GM23338 (cell line): ENCODE measurements at regions not wholly inside any gene's neighbourhood (a gene's known extent, or its start where the extent isn't known, plus 50 kb on each side); places are given as distances from the start of the nearest gene placed in this dataset.

Experiments used
- ATAC-seq: fragments of 200-7000 bp; cut with Tn5 transposase; 3 replicates; pipeline ENCODE4 v1.9.1; 2020
- DNase-seq: peaks from one replicate; pipeline ENCODE4 v3.0.0-alpha.2; 2015; ENCODE audit warnings: low spot score
- H2AFZ ChIP-seq: fragments of 200-600 bp; sonication (generic); 2 replicates; pipeline ENCODE4 v1.8.0; 2016; ENCODE audit warnings: antibody characterized with exemption, mild to moderate bottlenecking, moderate library complexity
- H3F3A ChIP-seq: fragments of 200-600 bp; sonication (generic); replicated peaks from 2 replicates; pipeline ENCODE4 v1.8.0; 2017; ENCODE audit warnings: antibody characterized with exemption, mixed run types, low read depth
- H3K27ac ChIP-seq: fragments of 200-600 bp; sonication (generic); 2 replicates; pipeline ENCODE4 v1.6.1; 2016; ENCODE audit warnings: low read depth
- H3K27me3 ChIP-seq: fragments of 200-600 bp; sonication (generic); 2 replicates; pipeline ENCODE4 v1.8.0; 2016; ENCODE audit warnings: mild to moderate bottlenecking, mixed run types, moderate library complexity; ENCODE audit not compliant: insufficient read depth
- H3K36me3 ChIP-seq: fragments of 200-600 bp; sonication (generic); 2 replicates; pipeline ENCODE4 v1.8.0; 2016; ENCODE audit warnings: mild to moderate bottlenecking; ENCODE audit not compliant: insufficient read depth
- H3K4me1 ChIP-seq: fragments of 200-600 bp; sonication (generic); 2 replicates; pipeline ENCODE4 v1.8.0; 2016; ENCODE audit warnings: mild to moderate bottlenecking, moderate library complexity; ENCODE audit not compliant: insufficient read depth
- H3K4me2 ChIP-seq: fragments of 200-600 bp; sonication (generic); 2 replicates; pipeline ENCODE4 v1.7.1; 2017; ENCODE audit warnings: mixed run types
- H3K4me3 ChIP-seq: fragments of 200-600 bp; sonication (generic); 2 replicates; pipeline ENCODE4 v1.6.1; 2016; ENCODE audit warnings: mixed run types
- H3K79me2 ChIP-seq: fragments of 200-600 bp; sonication (generic); replicated peaks from 2 replicates; pipeline ENCODE4 v1.8.0; 2017; ENCODE audit warnings: mild to moderate bottlenecking; ENCODE audit not compliant: insufficient read depth
- H3K9me2 ChIP-seq: fragments of 200-600 bp; sonication (generic); 2 replicates; pipeline ENCODE4 v1.8.0; 2017; ENCODE audit not compliant: insufficient read depth
- H4K20me1 ChIP-seq: fragments of 200-600 bp; sonication (generic); replicated peaks from 2 replicates; pipeline ENCODE4 v1.8.0; 2017; ENCODE audit warnings: mild to moderate bottlenecking; ENCODE audit not compliant: insufficient read depth
- H3K27ac Mint-ChIP-seq: 2 replicates; pipeline ENCODE4 v1.8.0; 2020; ENCODE audit warnings: inconsistent platforms, mild to moderate bottlenecking, moderate library complexity, mixed read lengths
- H3K27me3 Mint-ChIP-seq: 3 replicates; pipeline ENCODE4 v1.8.0; 2022; ENCODE audit warnings: low read depth, mild to moderate bottlenecking, moderate library complexity, mixed read lengths, inconsistent platforms; ENCODE audit not compliant: insufficient read depth, poor library complexity
- H3K36me3 Mint-ChIP-seq: 3 replicates; pipeline ENCODE4 v1.8.0; 2021; ENCODE audit warnings: low read depth, mild to moderate bottlenecking, inconsistent platforms, moderate library complexity, mixed read lengths
- H3K4me1 Mint-ChIP-seq: 3 replicates; pipeline ENCODE4 v1.8.0; 2020; ENCODE audit warnings: mild to moderate bottlenecking, inconsistent platforms, mixed read lengths
- H3K4me3 Mint-ChIP-seq: 3 replicates; pipeline ENCODE4 v1.8.0; 2021; ENCODE audit warnings: moderate library complexity, mild to moderate bottlenecking, inconsistent platforms, mixed read lengths
- H3K9me3 Mint-ChIP-seq: 3 replicates; pipeline ENCODE4 v1.8.0; 2020; ENCODE audit warnings: moderate library complexity, mild to moderate bottlenecking, inconsistent platforms, mixed read lengths
- CREB1 ChIP-seq: fragments of 250-450 bp; sonication (Bioruptor Pico); IDR thresholded peaks from 2 replicates; pipeline ENCODE4 v1.5.0; 2020; ENCODE audit warnings: low read depth, mild to moderate bottlenecking, moderate library complexity
- ETS1 ChIP-seq: IDR thresholded peaks from 2 replicates; pipeline ENCODE4 v1.6.1; 2016; ENCODE audit warnings: antibody characterized with exemption
- EZH2 ChIP-seq: fragments of 200-600 bp; sonication (generic); IDR thresholded peaks from one replicate; pipeline ENCODE4 v1.8.0; 2017; ENCODE audit warnings: antibody characterized with exemption, mild to moderate bottlenecking, low read depth; ENCODE audit not compliant: unreplicated experiment
- EZH2phosphoT487 ChIP-seq: fragments of 200-600 bp; sonication (generic); IDR thresholded peaks from one replicate; pipeline ENCODE4 v1.8.1; 2018; ENCODE audit warnings: antibody characterized with exemption; ENCODE audit not compliant: unreplicated experiment
- JUNB ChIP-seq: IDR thresholded peaks from one replicate; pipeline ENCODE4 v1.6.1; 2016; ENCODE audit warnings: antibody characterized with exemption; ENCODE audit not compliant: unreplicated experiment
- NANOG ChIP-seq: IDR thresholded peaks from 2 replicates; pipeline ENCODE4 v1.6.1; 2016; ENCODE audit warnings: antibody characterized with exemption, borderline replicate concordance
- POLR2AphosphoS5 ChIP-seq: IDR thresholded peaks from 2 replicates; pipeline ENCODE4 v1.6.1; 2016; ENCODE audit warnings: antibody characterized with exemption, low read depth
- REST ChIP-seq: IDR thresholded peaks from one replicate; pipeline ENCODE4 v1.6.1; 2018; ENCODE audit warnings: antibody characterized with exemption; ENCODE audit not compliant: unreplicated experiment
- STAT1 ChIP-seq: IDR thresholded peaks from one replicate; pipeline ENCODE4 v1.6.1; 2016; ENCODE audit warnings: antibody characterized with exemption; ENCODE audit not compliant: unreplicated experiment
- ZNF114 ChIP-seq: fragments of 250-450 bp; sonication (Bioruptor Pico); IDR thresholded peaks from 2 replicates; pipeline ENCODE4 v1.5.0; 2020; ENCODE audit warnings: mild to moderate bottlenecking, moderate library complexity
- ZNF331 ChIP-seq: fragments of 250-450 bp; sonication (Bioruptor Pico); IDR thresholded peaks from 2 replicates; pipeline ENCODE4 v1.5.0; 2020; ENCODE audit warnings: low read depth, mild to moderate bottlenecking, moderate library complexity
- ZNF462 ChIP-seq: fragments of 250-450 bp; sonication (Bioruptor Pico); IDR thresholded peaks from 2 replicates; pipeline ENCODE4 v1.5.0; 2020; ENCODE audit warnings: mild to moderate bottlenecking, moderate library complexity
- TF ChIP-seq, protein P1 (sequence below), 2 experiments: fragments of 200-600 bp in 1 of 2; sonication (generic) in 1 of 2; conservative IDR thresholded peaks; 2 replicates each; pipeline versions ENCODE4 v1.5.1 to v1.6.1; 2016 to 2017; ENCODE audit warnings: antibody characterized with exemption in 2 of 2, low read depth in 2 of 2, mild to moderate bottlenecking in 2 of 2, moderate library complexity in 1 of 2

- Histone ChIP-seq H3K9me2 (0 out of 2 replicates have a peak, but pooled peaks cover 3% of the 10 kb centered on the region), H3K36me3 (no peaks in the 10 kb centered on the region), H3F3A (no peaks in the 10 kb centered on the region), H4K20me1 (no peaks in the 10 kb centered on the region), H3K79me2 (no peaks in the 10 kb centered on the region), H2AFZ (0 out of 2 replicates have a peak overlapping the region, but pooled peaks have one; percentile 52), H3K4me3 (no peak overlapping the region), H3K27ac (no peak overlapping the region), H3K4me1 (peaks cover 17% of the 10 kb centered on the region), H3K4me2 (no peak overlapping the region), H3K27me3 (no peaks in the 10 kb centered on the region)
- peaks cover 5% of the 10 kb centered on the region for H3K27me3 Mint-ChIP-seq
- no peak for TF ChIP-seq ZNF331 (CRISPR knock-in tag)
- no peak for TF ChIP-seq POLR2AphosphoS5
- TF ChIP-seq, protein P1, sequence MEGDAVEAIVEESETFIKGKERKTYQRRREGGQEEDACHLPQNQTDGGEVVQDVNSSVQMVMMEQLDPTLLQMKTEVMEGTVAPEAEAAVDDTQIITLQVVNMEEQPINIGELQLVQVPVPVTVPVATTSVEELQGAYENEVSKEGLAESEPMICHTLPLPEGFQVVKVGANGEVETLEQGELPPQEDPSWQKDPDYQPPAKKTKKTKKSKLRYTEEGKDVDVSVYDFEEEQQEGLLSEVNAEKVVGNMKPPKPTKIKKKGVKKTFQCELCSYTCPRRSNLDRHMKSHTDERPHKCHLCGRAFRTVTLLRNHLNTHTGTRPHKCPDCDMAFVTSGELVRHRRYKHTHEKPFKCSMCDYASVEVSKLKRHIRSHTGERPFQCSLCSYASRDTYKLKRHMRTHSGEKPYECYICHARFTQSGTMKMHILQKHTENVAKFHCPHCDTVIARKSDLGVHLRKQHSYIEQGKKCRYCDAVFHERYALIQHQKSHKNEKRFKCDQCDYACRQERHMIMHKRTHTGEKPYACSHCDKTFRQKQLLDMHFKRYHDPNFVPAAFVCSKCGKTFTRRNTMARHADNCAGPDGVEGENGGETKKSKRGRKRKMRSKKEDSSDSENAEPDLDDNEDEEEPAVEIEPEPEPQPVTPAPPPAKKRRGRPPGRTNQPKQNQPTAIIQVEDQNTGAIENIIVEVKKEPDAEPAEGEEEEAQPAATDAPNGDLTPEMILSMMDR (conservative IDR thresholded peaks at IDR 0.05; ENCODE audit: low read depth in 2 of 2) = no peak
- no peak for TF ChIP-seq REST
- no peak for TF ChIP-seq ETS1
- TF ChIP-seq EZH2phosphoT487 = no peak
- TF ChIP-seq EZH2 = no peak
- no peak for TF ChIP-seq NANOG
- TF ChIP-seq ZNF462 (CRISPR knock-in tag) = no peak
- TF ChIP-seq JUNB = no peak
- TF ChIP-seq ZNF114 (CRISPR knock-in tag) = no peak
- no peak for TF ChIP-seq CREB1 (CRISPR knock-in tag)
- no peak for TF ChIP-seq STAT1
- H3K36me3 Mint-ChIP-seq = no peaks in the 10 kb centered on the region
- no peak for ATAC-seq
- H3K27ac Mint-ChIP-seq = no peak overlapping the region
- peaks cover 7% of the 10 kb centered on the region for H3K9me3 Mint-ChIP-seq
- H3K4me3 Mint-ChIP-seq = no peak overlapping the region
- DNase-seq = no peak
- peaks cover 18% of the 10 kb centered on the region for H3K4me1 Mint-ChIP-seq
Observed at GRCh38 chr10:27388761-27389399, 115.2 kb upstream of the RAB18 start.
